Esophagus squamous epithelium (tissue), 4 donors: ENCODE measurements at regions not wholly inside any gene's neighbourhood (a gene's known extent, or its start where the extent isn't known, plus 50 kb on each side); places are given as distances from the start of the nearest gene placed in this dataset.

Source experiments
- POLR2A ChIP-seq, 4 donors: fragments of 450-650 bp; IDR thresholded peaks; one replicate each; pipeline ENCODE4 v1.6.1; 2017; ENCODE audit warnings: antibody characterized with exemption in 4 of 4, mild to moderate bottlenecking in 4 of 4, moderate library complexity in 3 of 4
- TF ChIP-seq, protein P1 (sequence below), 6 experiments: fragments of 450-650 bp in 4 of 6; fragments of 200-600 bp in 2 of 6; sonication (generic) in 2 of 6; IDR thresholded peaks; one replicate each; pipeline ENCODE4 v1.5.1; 2016 to 2019; ENCODE audit warnings: antibody characterized with exemption in 6 of 6, mild to moderate bottlenecking in 4 of 6, moderate library complexity in 4 of 6

DNA sequence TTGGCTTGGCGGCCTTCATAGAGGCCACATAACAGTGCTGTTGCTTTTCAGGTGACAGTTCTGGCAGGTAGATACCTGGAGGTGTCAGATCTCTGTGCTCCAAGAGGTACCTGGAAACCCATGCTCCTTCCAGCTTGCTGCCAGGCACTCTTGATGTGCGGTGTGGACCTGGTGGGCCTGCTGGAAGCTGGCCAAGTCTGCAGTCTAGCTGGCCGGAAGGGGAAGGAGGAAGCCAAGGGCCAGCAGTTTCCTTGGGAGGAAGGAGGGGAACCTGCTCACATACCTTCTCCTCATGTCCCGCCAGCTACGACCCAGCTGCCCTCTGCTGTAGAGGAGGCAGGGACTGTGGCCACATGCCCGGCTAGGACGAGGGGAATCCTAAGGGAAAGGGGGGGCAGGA, 166.4 kb upstream of the AJAP1 start:
- TF ChIP-seq, protein P1, sequence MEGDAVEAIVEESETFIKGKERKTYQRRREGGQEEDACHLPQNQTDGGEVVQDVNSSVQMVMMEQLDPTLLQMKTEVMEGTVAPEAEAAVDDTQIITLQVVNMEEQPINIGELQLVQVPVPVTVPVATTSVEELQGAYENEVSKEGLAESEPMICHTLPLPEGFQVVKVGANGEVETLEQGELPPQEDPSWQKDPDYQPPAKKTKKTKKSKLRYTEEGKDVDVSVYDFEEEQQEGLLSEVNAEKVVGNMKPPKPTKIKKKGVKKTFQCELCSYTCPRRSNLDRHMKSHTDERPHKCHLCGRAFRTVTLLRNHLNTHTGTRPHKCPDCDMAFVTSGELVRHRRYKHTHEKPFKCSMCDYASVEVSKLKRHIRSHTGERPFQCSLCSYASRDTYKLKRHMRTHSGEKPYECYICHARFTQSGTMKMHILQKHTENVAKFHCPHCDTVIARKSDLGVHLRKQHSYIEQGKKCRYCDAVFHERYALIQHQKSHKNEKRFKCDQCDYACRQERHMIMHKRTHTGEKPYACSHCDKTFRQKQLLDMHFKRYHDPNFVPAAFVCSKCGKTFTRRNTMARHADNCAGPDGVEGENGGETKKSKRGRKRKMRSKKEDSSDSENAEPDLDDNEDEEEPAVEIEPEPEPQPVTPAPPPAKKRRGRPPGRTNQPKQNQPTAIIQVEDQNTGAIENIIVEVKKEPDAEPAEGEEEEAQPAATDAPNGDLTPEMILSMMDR (IDR thresholded peaks at IDR 0.05), result no peak
- TF ChIP-seq POLR2A (IDR thresholded peaks at IDR 0.05), result no peak
